ENCODE measurements at regions not wholly inside any gene's neighbourhood (a gene's known extent, or its start where the extent isn't known, plus 50 kb on each side); places are given as distances from the start of the nearest gene placed in this dataset.
"Not testable (repeated sequence)": the region's sequence is repeated elsewhere in the genome, so short reads cannot be mapped to it uniquely, and the experiment has no call there.

DNA sequence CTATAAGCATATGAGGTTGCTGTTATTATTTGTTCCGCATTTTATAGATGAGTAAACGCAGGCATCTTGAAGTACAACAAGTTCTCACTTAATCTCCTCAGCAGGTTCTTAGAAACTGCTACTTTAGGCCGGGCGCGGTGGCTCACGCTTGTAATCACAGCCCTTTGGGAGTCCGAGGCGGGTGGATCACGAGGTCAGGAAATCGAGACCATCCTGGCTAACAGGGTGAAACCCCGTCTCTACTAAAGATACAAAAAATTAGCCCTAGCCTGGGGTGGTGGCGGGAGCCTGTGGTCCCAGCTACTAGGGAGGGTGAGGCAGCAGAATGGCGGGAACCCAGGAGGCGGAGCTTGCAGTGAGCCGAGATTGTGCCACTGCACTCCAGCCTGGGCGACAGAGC, 458.5 kb downstream of the BRINP3 start:
- TF ChIP-seq, protein P1, sequence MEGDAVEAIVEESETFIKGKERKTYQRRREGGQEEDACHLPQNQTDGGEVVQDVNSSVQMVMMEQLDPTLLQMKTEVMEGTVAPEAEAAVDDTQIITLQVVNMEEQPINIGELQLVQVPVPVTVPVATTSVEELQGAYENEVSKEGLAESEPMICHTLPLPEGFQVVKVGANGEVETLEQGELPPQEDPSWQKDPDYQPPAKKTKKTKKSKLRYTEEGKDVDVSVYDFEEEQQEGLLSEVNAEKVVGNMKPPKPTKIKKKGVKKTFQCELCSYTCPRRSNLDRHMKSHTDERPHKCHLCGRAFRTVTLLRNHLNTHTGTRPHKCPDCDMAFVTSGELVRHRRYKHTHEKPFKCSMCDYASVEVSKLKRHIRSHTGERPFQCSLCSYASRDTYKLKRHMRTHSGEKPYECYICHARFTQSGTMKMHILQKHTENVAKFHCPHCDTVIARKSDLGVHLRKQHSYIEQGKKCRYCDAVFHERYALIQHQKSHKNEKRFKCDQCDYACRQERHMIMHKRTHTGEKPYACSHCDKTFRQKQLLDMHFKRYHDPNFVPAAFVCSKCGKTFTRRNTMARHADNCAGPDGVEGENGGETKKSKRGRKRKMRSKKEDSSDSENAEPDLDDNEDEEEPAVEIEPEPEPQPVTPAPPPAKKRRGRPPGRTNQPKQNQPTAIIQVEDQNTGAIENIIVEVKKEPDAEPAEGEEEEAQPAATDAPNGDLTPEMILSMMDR (IDR thresholded peaks at IDR 0.05): not testable (repeated sequence)
- not testable (repeated sequence) for TF ChIP-seq POLR2A (IDR thresholded peaks at IDR 0.05)

Data from body of pancreas (tissue), 4 donors.